Left ventricle myocardium inferior (tissue), 1 donor: ENCODE measurements at regions not wholly inside any gene's neighbourhood (a gene's known extent, or its start where the extent isn't known, plus 50 kb on each side); places are given as distances from the start of the nearest gene placed in this dataset.

ENCODE experiments used
- DNase-seq: peaks from one replicate; pipeline ENCODE4 v3.0.0-alpha.2; 2020
- H3K27ac ChIP-seq: fragments of 200-600 bp; replicated peaks from 2 replicates; pipeline ENCODE4 v1.8.0; 2021
- H3K27me3 ChIP-seq: fragments of 200-600 bp; 2 replicates; pipeline ENCODE4 v1.8.0; 2021; ENCODE audit warnings: low read depth
- H3K36me3 ChIP-seq: fragments of 200-600 bp; 2 replicates; pipeline ENCODE4 v1.8.0; 2021
- H3K4me1 ChIP-seq: fragments of 200-600 bp; 2 replicates; pipeline ENCODE4 v1.8.0; 2021
- H3K4me3 ChIP-seq: fragments of 200-600 bp; 2 replicates; pipeline ENCODE4 v1.8.0; 2021; ENCODE audit warnings: mild to moderate bottlenecking, moderate library complexity
- H3K9me3 ChIP-seq: fragments of 200-600 bp; replicated peaks from 2 replicates; pipeline ENCODE4 v1.8.0; 2021
- CTCF ChIP-seq: fragments of 200-600 bp; IDR thresholded peaks from 2 replicates; pipeline ENCODE4 v1.8.0; 2021; ENCODE audit warnings: antibody characterized with exemption, mild to moderate bottlenecking, borderline replicate concordance
- intact Hi-C: fragments of 100-400 bp; cut with micrococcal nuclease; formaldehyde crosslinking; loops from one replicate; pipeline ENCODE4 v1.11.0; 2022
- donor health status: DM: no; HTN: yes; CAD: no; lungs with severe emphysema.

DNA sequence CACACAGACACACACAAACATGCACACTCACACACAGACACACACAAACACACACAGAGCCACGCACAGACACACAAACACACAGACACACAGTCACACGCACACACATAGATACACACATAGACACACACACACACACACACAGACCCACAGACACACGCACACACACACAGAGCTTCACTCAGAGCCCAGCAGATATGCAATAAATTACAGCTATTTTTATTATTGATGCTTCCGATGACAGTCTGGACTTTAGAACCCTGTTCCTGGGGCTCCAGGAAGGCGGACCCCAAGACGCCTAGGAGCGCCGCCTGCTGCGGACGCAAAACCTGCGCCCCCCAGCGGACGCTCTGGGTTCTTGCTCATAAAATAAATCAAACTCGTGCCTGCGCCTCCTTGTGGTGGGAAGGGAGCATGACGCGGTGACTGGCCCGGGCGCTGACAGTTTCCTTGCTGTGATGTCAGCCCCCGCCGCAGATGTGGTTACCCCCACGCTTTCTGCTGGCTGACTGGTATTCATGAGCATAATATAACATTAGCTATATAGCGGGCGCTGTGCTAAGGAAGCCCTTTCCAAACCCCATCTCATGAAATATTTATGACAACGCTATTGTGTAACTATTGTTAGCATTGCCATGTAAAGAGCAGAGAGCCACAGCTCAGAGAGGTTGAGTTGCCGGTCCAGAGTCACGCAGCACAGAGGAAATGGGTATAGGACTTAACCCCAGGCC, 64.4 kb upstream of the TM9SF2 start:
- Histone ChIP-seq H3K27me3 (peaks cover 27% of the 10 kb centered on the region), H3K27ac (no peak overlapping the region), H3K36me3 (no peaks in the 10 kb centered on the region), H3K9me3 (no peaks in the 10 kb centered on the region), H3K4me1 (peaks cover 17% of the 10 kb centered on the region), H3K4me3 (no peak overlapping the region)
- intact Hi-C loops = loop anchor here (5.0 kb wide), 2 partner anchors 170 to 260 kb away; no protein-coding TSS in a partner anchor
- TF ChIP-seq CTCF = peak; percentile 100
- DNase-seq = peak; percentile 85

- peaks cover 5% of the 10 kb centered on the region for H3K4me1 ChIP-seq
- no peak overlapping the region for H3K27ac ChIP-seq
- H3K27me3 ChIP-seq = peaks cover 27% of the 10 kb centered on the region
- no peak for TF ChIP-seq CTCF
- no peak overlapping the region for H3K4me3 ChIP-seq
- no peak for DNase-seq
- H3K9me3 ChIP-seq = no peaks in the 10 kb centered on the region
- intact Hi-C loops = loop anchor here (5.0 kb wide), 2 partner anchors 172 to 262 kb away; no protein-coding TSS in a partner anchor
- no peaks in the 10 kb centered on the region for H3K36me3 ChIP-seq
These were observed 62.2 kb upstream of the TM9SF2 start for GRCh38 chr13:99439048-99439447.

DNA sequence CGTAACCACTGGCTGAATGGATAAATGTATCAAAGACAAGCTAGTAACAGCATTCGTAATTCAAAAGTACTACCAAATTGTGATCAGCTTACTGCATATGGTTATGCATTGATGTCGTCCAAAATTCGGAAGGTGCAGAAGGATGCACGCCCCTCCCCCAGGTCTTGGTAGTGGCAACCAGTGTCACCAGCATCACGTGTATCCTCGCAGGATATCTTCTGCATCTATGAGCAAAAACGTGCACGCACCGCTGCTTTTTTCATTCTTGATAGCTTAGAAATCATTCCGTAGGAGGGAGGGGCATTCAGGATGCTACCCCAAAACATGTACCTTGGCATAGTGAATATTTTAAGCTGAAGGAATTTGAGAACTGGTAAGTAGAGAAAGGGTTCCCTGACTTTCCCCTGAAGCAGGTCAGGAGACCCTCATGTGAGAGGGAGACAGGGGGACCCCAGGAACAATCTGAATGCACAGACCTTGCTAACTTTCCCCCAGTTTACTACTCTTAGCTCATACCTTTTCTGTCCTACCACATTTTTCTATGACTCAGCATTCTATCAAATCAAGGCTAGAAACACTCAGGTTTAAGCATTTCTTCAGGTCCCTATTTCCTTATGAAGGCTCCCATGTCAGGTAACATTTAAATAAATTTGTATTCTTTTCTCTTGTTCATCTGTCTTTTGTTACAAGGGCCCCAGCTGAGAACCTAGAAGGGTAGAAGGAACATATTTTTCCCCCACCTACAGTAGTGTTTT, 61.2 kb upstream of the TM9SF2 start:
- H3K9me3 ChIP-seq = no peaks in the 10 kb centered on the region
- no peak overlapping the region for H3K27ac ChIP-seq
- H3K4me3 ChIP-seq = no peak overlapping the region
- intact Hi-C loops = loop anchor here (5.0 kb wide), 2 partner anchors 173 to 263 kb away; no protein-coding TSS in a partner anchor
- peaks cover 5% of the 10 kb centered on the region for H3K4me1 ChIP-seq
- no peaks in the 10 kb centered on the region for H3K36me3 ChIP-seq
- TF ChIP-seq CTCF = no peak
- peaks cover 29% of the 10 kb centered on the region for H3K27me3 ChIP-seq
- DNase-seq = no peak

- Histone ChIP-seq H3K9me3 (no peaks in the 10 kb centered on the region), H3K4me1 (peaks cover 5% of the 10 kb centered on the region), H3K36me3 (no peaks in the 10 kb centered on the region), H3K4me3 (no peak overlapping the region), H3K27ac (no peak overlapping the region), H3K27me3 (peaks cover 44% of the 10 kb centered on the region)
- TF ChIP-seq CTCF = peak; percentile 100
- no peak for DNase-seq
- intact Hi-C loops = no loop called here
These were observed 58.9 kb upstream of the TM9SF2 start for GRCh38 chr13:99442273-99442895.

DNA sequence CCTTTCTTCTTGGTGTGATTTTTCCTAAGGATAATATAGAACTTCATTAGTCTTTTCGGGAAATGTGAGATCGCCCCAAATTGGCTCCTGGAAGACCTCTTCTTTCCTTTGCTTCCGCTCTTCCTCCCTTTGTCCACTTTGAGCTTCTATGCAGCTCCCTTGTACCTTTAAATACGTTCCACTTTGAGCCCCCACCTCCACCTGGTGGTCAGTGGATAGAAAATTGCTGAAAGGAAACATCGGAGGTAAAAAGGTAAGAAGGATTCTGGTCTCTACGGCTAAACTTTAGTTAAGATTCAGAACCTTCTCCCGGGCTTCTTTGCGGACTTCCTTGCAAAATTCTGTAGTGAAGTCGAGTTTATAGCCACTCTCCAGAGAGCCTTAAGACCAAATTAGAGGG, 55.0 kb upstream of the TM9SF2 start:
- Histone ChIP-seq H3K27ac (no peak overlapping the region), H3K9me3 (no peaks in the 10 kb centered on the region), H3K4me3 (no peak overlapping the region), H3K4me1 (no peaks in the 10 kb centered on the region), H3K27me3 (peaks cover 48% of the 10 kb centered on the region), H3K36me3 (no peaks in the 10 kb centered on the region)
- intact Hi-C loops = no loop called here
- no peak for TF ChIP-seq CTCF
- no peak for DNase-seq
